DND-41 (cell line): ENCODE measurements at regions not wholly inside any gene's neighbourhood (a gene's known extent, or its start where the extent isn't known, plus 50 kb on each side); places are given as distances from the start of the nearest gene placed in this dataset.
A peak's percentile ranks its signal among the peaks of the same experiment; 100 is the strongest.

ENCODE experiments used
- ATAC-seq: fragments of 200-7000 bp; cut with Tn5 transposase; 3 replicates; pipeline ENCODE4 v1.9.1; 2021; ENCODE audit warnings: low read depth; ENCODE audit not compliant: insufficient read depth
- DNase-seq: peaks from one replicate; pipeline ENCODE4 v3.0.0-alpha.2; 2020
- H2AFZ ChIP-seq: 2 replicates; pipeline ENCODE4 v1.6.0; 2012; ENCODE audit warnings: low read depth, low read length
- H3K27ac ChIP-seq: 2 replicates; pipeline ENCODE4 v1.5.1; 2012; ENCODE audit warnings: low read length, inconsistent platforms
- H3K27me3 ChIP-seq: fragments of 200-600 bp; sonication (generic); 2 replicates; pipeline ENCODE4 v1.6.0; 2012; ENCODE audit warnings: low read length, mild to moderate bottlenecking, inconsistent platforms; ENCODE audit not compliant: insufficient read depth, poor library complexity
- H3K36me3 ChIP-seq: 2 replicates; pipeline ENCODE4 v1.5.1; 2012; ENCODE audit warnings: low read length, inconsistent platforms; ENCODE audit not compliant: insufficient read depth
- H3K4me1 ChIP-seq: 2 replicates; pipeline ENCODE4 v1.5.1; 2012; ENCODE audit warnings: mild to moderate bottlenecking, low read length; ENCODE audit not compliant: insufficient read depth
- H3K4me2 ChIP-seq: 2 replicates; pipeline ENCODE4 v1.6.0; 2012; ENCODE audit warnings: mild to moderate bottlenecking, moderate library complexity, low read length, inconsistent platforms; ENCODE audit not compliant: insufficient read depth
- H3K4me3 ChIP-seq, 2 experiments: fragments of 200-600 bp in 1 of 2; shearing (Covaris generic) in 1 of 2; 2 replicates each; pipeline ENCODE4 v1.5.1; 2012 to 2016; ENCODE audit warnings: inconsistent platforms in 2 of 2, low read length in 2 of 2, mild to moderate bottlenecking in 2 of 2, low read depth in 1 of 2, moderate library complexity in 1 of 2
- H3K79me2 ChIP-seq: 2 replicates; pipeline ENCODE4 v1.6.0; 2012; ENCODE audit warnings: low read length, inconsistent platforms; ENCODE audit not compliant: insufficient read depth
- H3K9ac ChIP-seq: 2 replicates; pipeline ENCODE4 v1.6.0; 2012; ENCODE audit warnings: low read depth, mild to moderate bottlenecking, inconsistent platforms, low read length, moderate library complexity
- H3K9me3 ChIP-seq: 2 replicates; pipeline ENCODE4 v1.5.1; 2012; ENCODE audit warnings: low read length, moderate library complexity, mild to moderate bottlenecking, inconsistent platforms; ENCODE audit not compliant: insufficient read depth, severe bottlenecking
- H4K20me1 ChIP-seq: 2 replicates; pipeline ENCODE4 v1.6.0; 2012; ENCODE audit warnings: low read length; ENCODE audit not compliant: insufficient read depth
- CTCF ChIP-seq: IDR thresholded peaks from 2 replicates; pipeline ENCODE4 v1.5.1; 2012; ENCODE audit warnings: borderline replicate concordance, low read length, moderate library complexity, mild to moderate bottlenecking; ENCODE audit not compliant: poor library complexity, severe bottlenecking; ENCODE audit errors: extremely low read depth
- EZH2 ChIP-seq: IDR thresholded peaks from 3 replicates; pipeline ENCODE4 v1.6.1; 2012; ENCODE audit warnings: borderline replicate concordance, low read depth, mild to moderate bottlenecking, moderate library complexity, low read length, inconsistent platforms; ENCODE audit not compliant: severe bottlenecking

GRCh38 chr7:17133977-17134376, 164.5 kb upstream of the AHR start:
- peaks cover 19% of the 10 kb centered on the region for H3K4me1 ChIP-seq
- ATAC-seq (no peak), DNase-seq (no peak)
- no peak overlapping the region for H3K27ac ChIP-seq
- H4K20me1 ChIP-seq: no peaks in the 10 kb centered on the region
- no peak overlapping the region for H3K4me3 ChIP-seq
- no peak for TF ChIP-seq CTCF
- TF ChIP-seq EZH2: no peak
- no peaks in the 10 kb centered on the region for H3K9me3 ChIP-seq
- H3K36me3 ChIP-seq: no peaks in the 10 kb centered on the region
- H2AFZ ChIP-seq: no peak overlapping the region
- no peak overlapping the region for H3K9ac ChIP-seq
- no peaks in the 10 kb centered on the region for H3K27me3 ChIP-seq
- H3K79me2 ChIP-seq: no peaks in the 10 kb centered on the region
- H3K4me2 ChIP-seq: no peak overlapping the region

DNA sequence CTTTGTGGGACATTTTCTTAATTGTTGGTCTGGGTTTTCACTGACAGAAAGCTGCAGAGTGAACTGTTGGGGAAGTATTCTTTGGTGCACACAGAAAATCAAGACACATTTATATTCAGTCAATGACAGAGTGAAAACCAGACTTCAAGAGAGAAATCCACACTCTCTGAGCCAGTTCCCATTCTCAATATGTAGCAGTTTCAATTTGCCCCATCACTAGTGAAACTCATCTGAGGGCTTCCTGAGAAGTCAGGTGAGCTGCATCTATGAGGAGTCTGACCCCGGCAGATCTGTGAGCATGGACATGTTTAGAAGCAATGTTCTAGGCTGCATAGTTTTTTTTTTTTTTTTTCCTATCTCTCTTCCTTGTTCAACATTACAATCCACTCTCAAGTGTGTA, 163.7 kb upstream of the AHR start:
- Histone ChIP-seq H3K9ac (no peak overlapping the region), H3K9me3 (no peaks in the 10 kb centered on the region), H3K36me3 (no peaks in the 10 kb centered on the region), H3K79me2 (no peaks in the 10 kb centered on the region), H3K4me2 (no peak overlapping the region), H3K4me3 (no peak overlapping the region), H3K4me1 (peaks cover 27% of the 10 kb centered on the region), H4K20me1 (no peaks in the 10 kb centered on the region), H3K27me3 (no peaks in the 10 kb centered on the region), H3K27ac (no peak overlapping the region), H2AFZ (peak overlapping the region; percentile 3; the same call in 1 of the 2 replicates)
- no peak for DNase-seq
- ATAC-seq: no peak
- no peak for TF ChIP-seq CTCF
- no peak for TF ChIP-seq EZH2

- no peak for TF ChIP-seq CTCF
- no peak for TF ChIP-seq EZH2
- Histone ChIP-seq H3K27me3 (no peaks in the 10 kb centered on the region), H3K79me2 (no peaks in the 10 kb centered on the region), H3K9ac (no peak overlapping the region), H3K36me3 (no peaks in the 10 kb centered on the region), H3K4me1 (peaks cover 37% of the 10 kb centered on the region), H3K27ac (no peak overlapping the region), H3K9me3 (no peaks in the 10 kb centered on the region), H3K4me3 (no peak overlapping the region), H4K20me1 (no peaks in the 10 kb centered on the region), H2AFZ (no peak overlapping the region), H3K4me2 (no peak overlapping the region)
- ATAC-seq (no peak), DNase-seq (no peak)
Observed at GRCh38 chr7:17136126-17136525, 162.3 kb upstream of the AHR start.

DNA sequence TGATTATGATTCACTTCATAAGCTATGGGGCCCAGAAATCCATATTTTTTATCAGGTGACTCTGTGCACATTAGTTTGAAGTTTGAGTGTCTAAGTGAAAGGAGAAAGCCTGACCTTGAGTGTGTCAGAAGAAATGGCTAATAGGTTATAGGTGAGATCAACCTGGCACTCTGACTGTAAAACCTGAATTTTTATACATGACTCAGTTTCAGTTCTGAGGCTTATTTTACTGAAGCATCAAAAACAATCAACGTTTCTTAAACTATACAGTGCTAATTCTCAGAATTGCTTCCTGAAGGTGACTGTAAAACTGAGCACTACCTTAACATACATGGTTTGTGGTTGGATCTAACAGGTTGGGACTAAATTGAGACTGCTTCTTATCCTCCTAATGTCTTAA, 159.4 kb upstream of the AHR start:
- peak overlapping the region; percentile 57 for H2AFZ ChIP-seq
- H3K9ac ChIP-seq: peak overlapping the region; percentile 33
- peak overlapping the region; percentile 39 for H3K4me2 ChIP-seq

More for the DNA sequence above, 159.4 kb upstream of the AHR start:
- H3K27ac ChIP-seq: peak overlapping the region; percentile 81
- DNase-seq (no peak), ATAC-seq (peak; percentile 87)
- no peaks in the 10 kb centered on the region for H3K27me3 ChIP-seq
- H3K4me1 ChIP-seq: peaks cover 66% of the 10 kb centered on the region
- H3K9me3 ChIP-seq: no peaks in the 10 kb centered on the region
- peak overlapping the region in 1 of 2 experiments; percentile 20; a peak in 1 of 4 replicates for H3K4me3 ChIP-seq
- H3K79me2 ChIP-seq: no peaks in the 10 kb centered on the region
- no peak for TF ChIP-seq EZH2
- no peak for TF ChIP-seq CTCF
- no peaks in the 10 kb centered on the region for H3K36me3 ChIP-seq
- no peaks in the 10 kb centered on the region for H4K20me1 ChIP-seq
